ENCODE measurements at regions not wholly inside any gene's neighbourhood (a gene's known extent, or its start where the extent isn't known, plus 50 kb on each side); places are given as distances from the start of the nearest gene placed in this dataset.

DNA sequence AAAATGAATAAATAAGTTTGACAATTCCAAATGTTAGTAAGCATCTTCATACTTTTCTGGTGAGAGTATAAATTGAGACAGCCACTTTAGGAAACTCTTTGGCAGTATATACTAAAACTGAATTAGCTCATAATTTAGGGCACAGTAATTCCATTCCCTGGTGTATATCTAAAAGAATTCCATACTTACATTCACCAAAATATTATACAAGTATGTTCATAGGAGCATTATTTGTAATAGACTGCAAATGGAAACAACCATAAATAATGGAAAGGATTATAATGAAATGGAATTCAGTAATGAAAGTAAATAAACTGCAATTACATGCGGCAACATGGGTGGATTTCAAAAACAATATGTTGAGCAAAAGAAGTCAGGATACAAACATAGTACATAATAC is 315.8 kb upstream of the LRRC4C start:
- no peak for DNase-seq (ENCODE audit: low read depth)
- TF ChIP-seq, protein P1, sequence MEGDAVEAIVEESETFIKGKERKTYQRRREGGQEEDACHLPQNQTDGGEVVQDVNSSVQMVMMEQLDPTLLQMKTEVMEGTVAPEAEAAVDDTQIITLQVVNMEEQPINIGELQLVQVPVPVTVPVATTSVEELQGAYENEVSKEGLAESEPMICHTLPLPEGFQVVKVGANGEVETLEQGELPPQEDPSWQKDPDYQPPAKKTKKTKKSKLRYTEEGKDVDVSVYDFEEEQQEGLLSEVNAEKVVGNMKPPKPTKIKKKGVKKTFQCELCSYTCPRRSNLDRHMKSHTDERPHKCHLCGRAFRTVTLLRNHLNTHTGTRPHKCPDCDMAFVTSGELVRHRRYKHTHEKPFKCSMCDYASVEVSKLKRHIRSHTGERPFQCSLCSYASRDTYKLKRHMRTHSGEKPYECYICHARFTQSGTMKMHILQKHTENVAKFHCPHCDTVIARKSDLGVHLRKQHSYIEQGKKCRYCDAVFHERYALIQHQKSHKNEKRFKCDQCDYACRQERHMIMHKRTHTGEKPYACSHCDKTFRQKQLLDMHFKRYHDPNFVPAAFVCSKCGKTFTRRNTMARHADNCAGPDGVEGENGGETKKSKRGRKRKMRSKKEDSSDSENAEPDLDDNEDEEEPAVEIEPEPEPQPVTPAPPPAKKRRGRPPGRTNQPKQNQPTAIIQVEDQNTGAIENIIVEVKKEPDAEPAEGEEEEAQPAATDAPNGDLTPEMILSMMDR (conservative IDR thresholded peaks at IDR 0.05; ENCODE audit: low read depth, low read length), result no peak
- H3K4me3 ChIP-seq (ENCODE audit: low read depth, low read length), result no peak overlapping the region

DNA sequence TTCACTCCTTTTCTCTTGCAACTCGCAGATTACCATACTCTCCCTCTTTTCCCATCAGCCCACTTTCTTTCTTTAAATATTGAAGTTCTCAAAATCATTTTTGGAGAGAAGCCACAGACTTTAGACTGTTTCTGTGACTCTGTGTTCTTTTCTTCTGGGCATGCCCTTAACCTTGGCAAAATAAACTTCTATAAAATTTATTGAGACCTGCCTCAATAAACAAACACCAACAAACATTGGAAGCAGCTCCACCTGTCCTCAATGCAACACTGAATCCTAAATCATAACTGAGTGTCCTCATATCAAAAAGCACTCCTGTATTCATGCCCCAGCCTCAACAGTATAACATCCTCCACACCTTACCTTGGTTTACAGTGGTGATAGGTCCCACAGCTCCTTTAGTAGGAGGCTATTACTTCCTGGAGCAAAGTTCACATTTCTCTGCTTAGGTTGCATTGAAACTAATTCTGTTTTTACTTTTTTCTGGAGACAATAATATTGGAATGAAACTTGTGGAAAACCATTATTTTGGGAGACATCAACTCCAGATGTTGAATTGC is 320.0 kb upstream of the LRRC4C start:
- no peak overlapping the region for H3K4me3 ChIP-seq (ENCODE audit: low read depth, low read length)
- TF ChIP-seq, protein P1 (conservative IDR thresholded peaks at IDR 0.05; ENCODE audit: low read depth, low read length), result no peak
- no peak for DNase-seq (ENCODE audit: low read depth)

- no peak for DNase-seq (ENCODE audit: low read depth)
- TF ChIP-seq, protein P1 (conservative IDR thresholded peaks at IDR 0.05; ENCODE audit: low read depth, low read length), result no peak
These were observed 322.0 kb upstream of the LRRC4C start for GRCh38 chr11:41781441-41781840.

GRCh38 chr11:41784513-41785335 is 325.3 kb upstream of the LRRC4C start:
- DNase-seq (ENCODE audit: low read depth), result no peak
- TF ChIP-seq, protein P1 (conservative IDR thresholded peaks at IDR 0.05; ENCODE audit: low read depth, low read length), result no peak
- H3K4me3 ChIP-seq (ENCODE audit: low read depth, low read length), result no peak overlapping the region

More at GRCh38 chr11:41781441-41781840, 322.0 kb upstream of the LRRC4C start:
- H3K4me3 ChIP-seq (ENCODE audit: low read depth, low read length), result no peak overlapping the region

DNA sequence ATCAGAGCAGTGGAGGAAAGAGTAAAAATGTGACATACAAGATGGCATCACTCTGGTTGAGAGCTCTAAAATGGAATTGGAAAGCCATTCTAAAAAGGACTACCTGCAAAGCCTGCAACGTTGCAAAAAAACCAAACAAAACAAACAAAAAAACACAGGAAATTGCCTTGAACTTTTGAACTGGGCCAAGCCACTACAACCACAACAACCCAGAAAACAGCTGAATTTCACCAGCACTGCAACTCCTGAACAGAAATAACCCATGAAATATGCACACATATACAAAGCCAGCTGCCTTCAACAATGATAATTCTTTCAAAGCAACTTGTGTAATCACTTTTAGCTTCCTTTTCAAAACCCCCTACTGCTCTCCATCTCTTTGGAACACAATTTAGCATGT is 326.6 kb upstream of the LRRC4C start:
- no peak for DNase-seq (ENCODE audit: low read depth)
- TF ChIP-seq, protein P1 (conservative IDR thresholded peaks at IDR 0.05; ENCODE audit: low read depth, low read length), result no peak
- no peak overlapping the region for H3K4me3 ChIP-seq (ENCODE audit: low read depth, low read length)

DNA sequence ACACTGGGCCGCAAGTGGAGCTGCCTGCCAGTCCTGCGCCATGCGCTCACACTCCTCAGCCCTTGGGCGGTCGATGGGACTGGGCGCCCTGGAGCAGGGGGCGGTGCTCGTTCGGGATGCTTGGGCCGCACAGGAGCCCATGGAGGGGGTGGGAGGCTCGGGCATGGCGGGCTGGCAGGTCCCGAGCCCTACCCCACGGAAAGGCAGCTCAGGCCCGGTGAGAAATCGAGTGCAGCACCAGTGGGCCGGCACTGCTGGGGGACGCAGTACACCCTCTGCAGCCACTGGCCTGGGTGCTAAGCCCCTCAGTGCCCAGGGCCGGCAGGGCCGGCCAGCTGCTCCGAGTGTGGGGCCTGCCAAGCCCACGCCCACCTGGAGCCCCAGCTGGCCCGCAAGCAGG is 328.7 kb upstream of the LRRC4C start:
- TF ChIP-seq, protein P1 (conservative IDR thresholded peaks at IDR 0.05; ENCODE audit: low read depth, low read length), result no peak
- no peak overlapping the region for H3K4me3 ChIP-seq (ENCODE audit: low read depth, low read length)
- DNase-seq (ENCODE audit: low read depth), result no peak

DNA sequence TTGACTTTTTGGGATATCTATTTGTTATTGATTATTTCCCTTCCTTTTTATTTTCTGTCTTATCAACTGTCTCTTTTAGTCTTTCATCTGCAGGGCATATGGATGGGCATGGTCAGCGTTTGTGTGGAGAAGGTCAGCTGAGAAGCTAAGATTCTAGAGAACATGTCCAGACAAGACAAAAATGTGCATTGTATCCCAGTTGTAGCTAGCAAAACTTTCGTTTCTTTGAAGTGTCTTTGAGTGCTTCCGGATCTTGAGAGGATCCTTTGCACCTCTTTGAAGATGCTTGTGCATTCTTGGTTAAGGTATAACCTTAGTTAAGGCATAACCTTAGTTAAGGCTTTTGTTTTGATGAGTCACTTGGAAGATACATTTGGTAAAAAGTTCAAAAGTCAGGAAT is 329.9 kb upstream of the LRRC4C start:
- TF ChIP-seq, protein P1 (conservative IDR thresholded peaks at IDR 0.05; ENCODE audit: low read depth, low read length), result no peak
- H3K4me3 ChIP-seq (ENCODE audit: low read depth, low read length), result no peak overlapping the region
- no peak for DNase-seq (ENCODE audit: low read depth)
